ENCODE measurements at regions not wholly inside any gene's neighbourhood (a gene's known extent, or its start where the extent isn't known, plus 50 kb on each side); places are given as distances from the start of the nearest gene placed in this dataset.

DNA sequence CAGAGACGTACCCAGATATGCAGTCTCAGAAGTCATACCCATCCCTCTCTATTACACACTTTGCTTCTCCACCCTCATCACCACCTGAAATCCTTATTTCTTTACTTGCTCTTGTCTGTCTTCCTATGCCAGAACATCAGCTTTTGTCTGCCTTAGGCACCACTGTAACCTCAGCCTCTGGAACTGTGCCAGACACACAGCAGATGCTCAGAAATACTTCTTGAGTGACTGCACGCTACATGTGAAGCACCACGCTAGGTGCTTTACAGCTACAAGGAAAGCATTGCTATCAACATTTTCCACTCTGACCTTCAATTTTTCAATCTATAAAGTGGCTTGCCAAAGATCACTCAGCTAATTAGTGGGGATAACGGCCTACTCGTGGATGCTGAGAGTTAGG is 226.8 kb downstream of the CHD9NB start:
- peaks cover 2% of the 10 kb centered on the region for H3K27me3 Mint-ChIP-seq (ENCODE audit: low read depth)
- H3K27ac Mint-ChIP-seq (ENCODE audit: unreplicated experiment), result no peak overlapping the region
- no peak overlapping the region for H3K4me3 Mint-ChIP-seq (ENCODE audit: unreplicated experiment)
- TF ChIP-seq, protein P1, sequence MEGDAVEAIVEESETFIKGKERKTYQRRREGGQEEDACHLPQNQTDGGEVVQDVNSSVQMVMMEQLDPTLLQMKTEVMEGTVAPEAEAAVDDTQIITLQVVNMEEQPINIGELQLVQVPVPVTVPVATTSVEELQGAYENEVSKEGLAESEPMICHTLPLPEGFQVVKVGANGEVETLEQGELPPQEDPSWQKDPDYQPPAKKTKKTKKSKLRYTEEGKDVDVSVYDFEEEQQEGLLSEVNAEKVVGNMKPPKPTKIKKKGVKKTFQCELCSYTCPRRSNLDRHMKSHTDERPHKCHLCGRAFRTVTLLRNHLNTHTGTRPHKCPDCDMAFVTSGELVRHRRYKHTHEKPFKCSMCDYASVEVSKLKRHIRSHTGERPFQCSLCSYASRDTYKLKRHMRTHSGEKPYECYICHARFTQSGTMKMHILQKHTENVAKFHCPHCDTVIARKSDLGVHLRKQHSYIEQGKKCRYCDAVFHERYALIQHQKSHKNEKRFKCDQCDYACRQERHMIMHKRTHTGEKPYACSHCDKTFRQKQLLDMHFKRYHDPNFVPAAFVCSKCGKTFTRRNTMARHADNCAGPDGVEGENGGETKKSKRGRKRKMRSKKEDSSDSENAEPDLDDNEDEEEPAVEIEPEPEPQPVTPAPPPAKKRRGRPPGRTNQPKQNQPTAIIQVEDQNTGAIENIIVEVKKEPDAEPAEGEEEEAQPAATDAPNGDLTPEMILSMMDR (IDR thresholded peaks at IDR 0.05), result no peak
- no peaks in the 10 kb centered on the region for H3K4me1 Mint-ChIP-seq (ENCODE audit: low read depth)
- no peaks in the 10 kb centered on the region for H3K9me3 Mint-ChIP-seq (ENCODE audit: low read depth)
- DNase-seq (ENCODE audit: low spot score), result no peak
- H3K36me3 Mint-ChIP-seq (ENCODE audit: low read depth), result peaks cover 1% of the 10 kb centered on the region

DNA sequence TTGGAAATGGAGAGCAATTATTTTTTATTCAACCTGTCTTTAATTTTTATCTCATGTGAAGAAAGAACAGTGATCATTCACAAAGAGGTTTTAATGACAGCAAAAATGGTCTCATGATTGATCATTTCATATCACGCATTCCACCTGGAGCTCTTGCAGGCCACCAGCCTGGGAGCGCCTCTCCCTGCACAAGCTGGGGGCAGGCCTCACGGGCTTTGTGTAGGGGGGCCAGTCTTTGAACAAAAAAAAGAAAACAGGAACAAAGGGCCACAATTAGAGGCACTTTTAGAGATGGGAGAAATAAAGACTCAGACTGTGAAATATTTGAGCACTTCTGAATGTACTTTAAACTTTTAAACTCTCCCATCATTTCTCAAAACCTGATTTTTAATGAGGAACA is 232.9 kb downstream of the CHD9NB start:
- H3K27ac Mint-ChIP-seq (ENCODE audit: unreplicated experiment), result no peak overlapping the region
- no peaks in the 10 kb centered on the region for H3K27me3 Mint-ChIP-seq (ENCODE audit: low read depth)
- no peaks in the 10 kb centered on the region for H3K4me1 Mint-ChIP-seq (ENCODE audit: low read depth)
- TF ChIP-seq, protein P1 (IDR thresholded peaks at IDR 0.05), result no peak
- H3K9me3 Mint-ChIP-seq (ENCODE audit: low read depth), result no peaks in the 10 kb centered on the region
- no peak overlapping the region for H3K4me3 Mint-ChIP-seq (ENCODE audit: unreplicated experiment)
- H3K36me3 Mint-ChIP-seq (ENCODE audit: low read depth), result no peaks in the 10 kb centered on the region
- DNase-seq (ENCODE audit: low spot score), result no peak

DNA sequence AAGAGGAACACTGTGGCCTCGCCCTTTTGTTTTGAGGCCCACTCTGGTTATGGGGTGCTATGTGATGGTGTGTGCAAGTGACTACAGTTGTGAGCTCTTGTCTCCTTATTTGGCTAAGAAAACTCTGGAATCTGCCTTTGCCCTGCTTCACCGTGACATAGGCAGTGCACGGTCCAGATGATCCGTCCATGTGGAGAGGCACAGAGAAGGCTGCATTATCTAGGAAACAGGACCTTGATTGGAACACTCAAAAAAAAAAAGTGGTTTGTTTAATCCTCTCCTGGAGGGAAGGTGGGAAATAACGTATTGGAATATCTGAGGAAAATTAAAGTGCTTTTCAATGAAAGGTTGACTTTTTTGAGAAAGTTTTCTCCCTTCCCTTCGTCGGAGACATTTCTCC is 233.3 kb downstream of the CHD9NB start:
- TF ChIP-seq, protein P1 (IDR thresholded peaks at IDR 0.05), result no peak
- H3K4me3 Mint-ChIP-seq (ENCODE audit: unreplicated experiment), result no peak overlapping the region
- no peaks in the 10 kb centered on the region for H3K36me3 Mint-ChIP-seq (ENCODE audit: low read depth)
- H3K27ac Mint-ChIP-seq (ENCODE audit: unreplicated experiment), result no peak overlapping the region
- H3K4me1 Mint-ChIP-seq (ENCODE audit: low read depth), result no peaks in the 10 kb centered on the region
- no peaks in the 10 kb centered on the region for H3K27me3 Mint-ChIP-seq (ENCODE audit: low read depth)
- H3K9me3 Mint-ChIP-seq (ENCODE audit: low read depth), result no peaks in the 10 kb centered on the region
- no peak for DNase-seq (ENCODE audit: low spot score)

DNA sequence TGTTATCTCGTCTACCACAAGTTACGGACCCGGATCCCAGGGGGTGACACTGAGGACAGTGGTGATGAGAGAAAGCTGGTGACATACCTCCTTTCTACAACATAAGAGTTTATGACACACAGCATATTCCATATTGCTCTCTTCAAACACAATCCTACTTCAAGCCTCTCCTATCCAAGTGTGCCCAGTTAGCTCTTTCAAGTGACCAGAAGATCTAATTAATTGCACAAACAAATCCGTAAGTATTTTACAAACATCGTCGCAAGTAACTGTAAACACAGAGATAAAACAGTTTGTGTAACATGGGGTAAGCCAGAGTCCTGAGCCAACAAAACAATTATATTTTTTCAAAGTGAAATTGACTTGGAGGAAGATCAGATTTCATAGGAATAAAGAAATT is 235.0 kb downstream of the CHD9NB start:
- H3K27me3 Mint-ChIP-seq (ENCODE audit: low read depth), result no peaks in the 10 kb centered on the region
- DNase-seq (ENCODE audit: low spot score), result no peak
- no peak overlapping the region for H3K4me3 Mint-ChIP-seq (ENCODE audit: unreplicated experiment)
- H3K9me3 Mint-ChIP-seq (ENCODE audit: low read depth), result no peaks in the 10 kb centered on the region
- no peak overlapping the region for H3K27ac Mint-ChIP-seq (ENCODE audit: unreplicated experiment)
- H3K36me3 Mint-ChIP-seq (ENCODE audit: low read depth), result no peaks in the 10 kb centered on the region
- TF ChIP-seq, protein P1 (IDR thresholded peaks at IDR 0.05), result no peak
- H3K4me1 Mint-ChIP-seq (ENCODE audit: low read depth), result peaks cover 7% of the 10 kb centered on the region

DNA sequence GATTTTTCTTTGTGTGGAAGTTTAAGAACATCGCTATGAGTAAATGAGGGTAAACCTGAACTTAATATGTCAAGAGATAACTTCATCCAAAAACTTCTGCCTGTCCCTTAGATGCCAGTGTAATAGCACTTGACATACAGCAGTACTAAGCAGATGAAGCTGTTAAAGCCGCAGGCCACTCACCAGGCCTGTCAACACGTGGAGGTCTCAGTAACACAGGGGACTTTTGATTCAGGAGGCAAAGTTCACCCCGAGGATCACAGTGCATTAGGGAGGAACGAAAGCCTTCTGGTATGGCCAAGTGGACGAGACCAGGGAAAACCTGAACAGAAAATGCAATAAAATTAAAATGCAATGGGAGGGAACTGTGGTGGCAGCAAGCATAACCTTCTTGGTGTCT is 235.7 kb downstream of the CHD9NB start:
- Mint-ChIP-seq H3K9me3 (ENCODE audit: low read depth) (no peaks in the 10 kb centered on the region), H3K4me3 (ENCODE audit: unreplicated experiment) (no peak overlapping the region), H3K4me1 (ENCODE audit: low read depth) (peaks cover 7% of the 10 kb centered on the region), H3K27ac (ENCODE audit: unreplicated experiment) (no peak overlapping the region), H3K27me3 (ENCODE audit: low read depth) (no peaks in the 10 kb centered on the region), H3K36me3 (ENCODE audit: low read depth) (no peaks in the 10 kb centered on the region)
- TF ChIP-seq, protein P1 (IDR thresholded peaks at IDR 0.05), result no peak
- DNase-seq (ENCODE audit: low spot score), result no peak

All from chondrocyte (in vitro differentiated cells).